Endothelial cell of umbilical vein (primary cell): ENCODE measurements at regions not wholly inside any gene's neighbourhood (a gene's known extent, or its start where the extent isn't known, plus 50 kb on each side); places are given as distances from the start of the nearest gene placed in this dataset.
"Not testable (repeated sequence)": the region's sequence is repeated elsewhere in the genome, so short reads cannot be mapped to it uniquely, and the experiment has no call there.

Source experiments
- BruUV-seq: library from RNA; stranded (reverse); fragments of 400-500 nt; replicated peaks from 2 replicates; lab custom pipeline; 2021; lab: Mats Ljungman, UMichigan
- CTCF ChIA-PET: fragments of 300-600, 350-600 bp; sonication (Branson Sonifier 250); formaldehyde crosslinking; loops from one replicate; lab custom pipeline; 2021; ENCODE audit warnings: antibody characterized with exemption, inconsistent platforms; lab: Charles Lee
- POLR2A ChIA-PET: fragments of 300-600, 350-600 bp; sonication (Branson Sonifier 250); formaldehyde crosslinking; loops from one replicate; lab custom pipeline; 2021; ENCODE audit warnings: antibody characterized with exemption, inconsistent platforms; lab: Charles Lee
- DNase-seq: peaks from one replicate; pipeline ENCODE4 v3.0.0-alpha.2; 2011; ENCODE audit warnings: low read depth, low spot score
- FAIRE-seq: peaks from 2 replicates; lab custom pipeline; 2011; peaks lifted over from hg19 to GRCh38; lab: Jason Lieb, UNC
- H2AFZ ChIP-seq: 2 replicates; pipeline ENCODE4 v1.6.0; 2012; ENCODE audit warnings: low read depth, low read length, control low read depth, inconsistent platforms
- H3K27ac ChIP-seq: 2 replicates; pipeline ENCODE4 v1.5.1; 2011; ENCODE audit warnings: low read depth, mild to moderate bottlenecking, control low read depth, low read length, moderate library complexity; ENCODE audit not compliant: insufficient read depth
- H3K27me3 ChIP-seq, 2 experiments: 2 replicates each; pipeline versions ENCODE4 v1.6.0 to v1.6.1; 2011; ENCODE audit warnings: low read length in 2 of 2, mixed read lengths in 1 of 2; ENCODE audit not compliant: control insufficient read depth in 2 of 2, insufficient read depth in 2 of 2
- H3K36me3 ChIP-seq, 2 experiments: 2 replicates in 1 of 2; 3 replicates in 1 of 2; pipeline ENCODE4 v1.5.1; 2011; ENCODE audit warnings: low read length in 2 of 2, mild to moderate bottlenecking in 1 of 2, moderate library complexity in 1 of 2; ENCODE audit not compliant: control insufficient read depth in 2 of 2, insufficient read depth in 2 of 2; ENCODE audit errors: extremely low read depth in 1 of 2
- H3K4me1 ChIP-seq: 3 replicates; pipeline ENCODE4 v1.5.1; 2011; ENCODE audit warnings: mild to moderate bottlenecking, low read length; ENCODE audit not compliant: control insufficient read depth, insufficient read depth; ENCODE audit errors: extremely low read depth
- H3K4me2 ChIP-seq: 2 replicates; pipeline ENCODE4 v1.6.1; 2011; ENCODE audit warnings: low read length, control low read depth, mixed read lengths; ENCODE audit not compliant: insufficient read depth
- H3K4me3 ChIP-seq, 3 experiments: fragments of 200-600 bp in 1 of 3; sonication (generic), shearing (Covaris generic) in 1 of 3; replicated peaks in 1 of 3; 2 replicates each; pipeline ENCODE4 v1.5.1; 2011 to 2016; ENCODE audit warnings: control low read depth in 3 of 3, low read length in 3 of 3, mild to moderate bottlenecking in 2 of 3, inconsistent platforms in 1 of 3, low read depth in 1 of 3, moderate library complexity in 1 of 3; ENCODE audit not compliant: insufficient read depth in 1 of 3
- H3K79me2 ChIP-seq: 2 replicates; pipeline ENCODE4 v1.6.0; 2012; ENCODE audit warnings: low read length, inconsistent platforms; ENCODE audit not compliant: control insufficient read depth, insufficient read depth
- H3K9ac ChIP-seq: replicated peaks from 2 replicates; pipeline ENCODE3; 2011; ENCODE audit warnings: low read length, control low read depth; ENCODE audit not compliant: insufficient read depth; ENCODE audit errors: extremely low read depth
- H3K9me1 ChIP-seq: replicated peaks from 3 replicates; pipeline ENCODE4 v1.6.0; 2011; ENCODE audit warnings: mild to moderate bottlenecking, low read length; ENCODE audit not compliant: control insufficient read depth, insufficient read depth; ENCODE audit errors: extremely low read depth
- H3K9me3 ChIP-seq: replicated peaks from 2 replicates; pipeline ENCODE4 v1.5.1; 2012; ENCODE audit warnings: low read length, inconsistent platforms; ENCODE audit not compliant: control insufficient read depth, insufficient read depth
- H4K20me1 ChIP-seq: replicated peaks from 2 replicates; pipeline ENCODE3; 2011; ENCODE audit warnings: mild to moderate bottlenecking, low read length; ENCODE audit not compliant: control insufficient read depth, insufficient read depth; ENCODE audit errors: extremely low read depth
- EZH2 ChIP-seq: IDR thresholded peaks from 2 replicates; pipeline ENCODE4 v1.6.1; 2012; ENCODE audit warnings: borderline replicate concordance, low read depth, mild to moderate bottlenecking, moderate library complexity, low read length, inconsistent platforms; ENCODE audit not compliant: severe bottlenecking
- FOS ChIP-seq: IDR thresholded peaks from 2 replicates; pipeline ENCODE4 v1.6.1; 2011; ENCODE audit warnings: mild to moderate bottlenecking, low read length, moderate library complexity, borderline replicate concordance; ENCODE audit not compliant: insufficient read depth
- MYC ChIP-seq: IDR thresholded peaks from one replicate; pipeline ENCODE4 v1.6.1; 2011; ENCODE audit warnings: mild to moderate bottlenecking, low read depth, low read length
- dilution Hi-C: fragments of 300-500 bp; cut with MboI; formaldehyde crosslinking; loops from one replicate; pipeline ENCODE4 v1.15.0; 2019; ENCODE audit warnings: low sequenced_read_pairs; ENCODE audit not compliant: extremely low pct_ligation_motif_present
- intact Hi-C: fragments of 100-400 bp; cut with micrococcal nuclease; formaldehyde crosslinking; loops from one replicate; pipeline ENCODE4 v1.10.0; 2022

DNA sequence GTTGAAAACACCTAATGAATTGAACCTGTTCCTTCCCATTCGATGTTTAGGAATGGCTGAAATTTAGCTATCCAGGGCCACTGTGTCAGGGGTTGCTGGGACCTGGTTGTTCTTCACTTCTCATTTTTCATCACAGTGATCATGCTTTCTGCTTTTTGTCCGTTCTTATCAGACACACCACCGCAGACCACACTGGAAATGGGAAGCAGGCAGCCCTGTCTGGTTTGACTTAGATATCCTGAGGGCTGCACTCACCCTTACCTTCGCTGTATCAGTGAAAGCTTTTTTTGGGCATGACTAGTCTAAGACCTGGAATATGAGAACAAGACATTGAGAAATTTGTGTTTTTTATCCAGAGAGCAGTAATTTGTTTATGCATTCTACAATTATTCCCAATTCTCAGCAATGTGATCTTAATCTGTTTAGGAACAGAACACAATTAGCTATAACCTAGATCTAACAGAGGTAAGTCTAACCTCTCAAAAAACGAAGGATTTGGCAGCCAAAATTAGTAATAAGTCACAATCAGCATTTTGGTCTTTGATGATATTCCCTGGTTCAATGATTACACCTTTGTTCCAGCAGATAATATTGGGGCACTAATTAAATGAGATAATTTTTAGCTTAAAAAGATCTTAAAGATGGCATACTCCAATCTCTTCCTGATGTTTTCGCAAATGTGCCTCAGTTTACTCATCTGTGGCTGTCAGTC is 126.0 kb upstream of the GOT2 start:
- CTCF ChIA-PET = no interaction called here
- no peaks in the 10 kb centered on the region for H3K4me1 ChIP-seq
- H3K4me2 ChIP-seq = no peak overlapping the region
- FAIRE-seq (no peak), DNase-seq (no peak)
- dilution Hi-C loops (no loop called here), intact Hi-C loops (no loop called here)
- H3K36me3 ChIP-seq = no peaks in the 10 kb centered on the region
- TF ChIP-seq MYC = no peak
- TF ChIP-seq FOS = no peak
- no peak for TF ChIP-seq EZH2
- no peak overlapping the region for H2AFZ ChIP-seq
- H4K20me1 ChIP-seq = no peaks in the 10 kb centered on the region
- no peaks in the 10 kb centered on the region for H3K9me3 ChIP-seq
- POLR2A ChIA-PET = no interaction called here
- H3K79me2 ChIP-seq = no peaks in the 10 kb centered on the region
- no peak overlapping the region for H3K9ac ChIP-seq
- H3K9me1 ChIP-seq = no peaks in the 10 kb centered on the region
- H3K27me3 ChIP-seq = no peaks in the 10 kb centered on the region
- BruUV-seq = no TSS peak
- no peak overlapping the region for H3K4me3 ChIP-seq
- no peak overlapping the region for H3K27ac ChIP-seq

DNA sequence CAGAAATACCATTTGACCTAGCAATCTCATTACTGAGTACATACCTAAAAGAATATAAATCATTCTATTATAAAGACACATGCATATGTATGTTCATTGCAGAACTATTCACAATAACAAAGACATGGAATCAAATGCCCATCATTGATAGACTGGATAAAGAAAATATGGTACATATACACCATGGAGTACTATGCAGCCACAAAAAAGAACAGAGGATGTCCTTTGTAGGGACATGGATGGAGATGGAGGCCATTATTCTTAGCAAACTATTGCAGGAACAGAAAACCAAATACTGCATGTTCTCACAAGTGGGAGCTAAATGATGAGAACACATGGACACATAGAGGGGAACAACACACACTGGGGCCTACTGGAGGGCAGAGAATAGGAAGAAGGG is 124.5 kb upstream of the GOT2 start:
- H3K27ac ChIP-seq, FAIRE-seq, H2AFZ ChIP-seq, H3K79me2 ChIP-seq, H3K36me3 ChIP-seq, DNase-seq, H4K20me1 ChIP-seq, H3K4me3 ChIP-seq, intact Hi-C loops, BruUV-seq, POLR2A ChIA-PET, H3K4me1 ChIP-seq, H3K4me2 ChIP-seq, dilution Hi-C loops, H3K9me1 ChIP-seq, H3K9ac ChIP-seq, H3K9me3 ChIP-seq, H3K27me3 ChIP-seq: not testable (repeated sequence)
- CTCF ChIA-PET = interaction anchor here (0.9 kb wide), 1 partner anchor 12 kb away, joined by 3 read pairs; no protein-coding TSS in a partner anchor
